Esophagus squamous epithelium (tissue), 5 donors: ENCODE measurements at regions not wholly inside any gene's neighbourhood (a gene's known extent, or its start where the extent isn't known, plus 50 kb on each side); places are given as distances from the start of the nearest gene placed in this dataset.

Source experiments
- DNase-seq: peaks from one replicate; lab custom pipeline; 2025; lab: John Stamatoyannopoulos, UW
- H3K27ac ChIP-seq, 4 donors: fragments of 200-600 bp; sonication (generic); one replicate each; pipeline ENCODE4 v1.5.1; 2016 to 2019; ENCODE audit warnings: mild to moderate bottlenecking in 1 of 4
- H3K27me3 ChIP-seq, 4 donors: fragments of 200-600 bp; sonication (generic); 1 replicate in 3 of 4; 2 replicates in 1 of 4; pipeline versions ENCODE4 v1.5.1 to v1.6.0; 2017 to 2021; ENCODE audit warnings: antibody characterized with exemption in 1 of 4
- H3K36me3 ChIP-seq, 3 donors: fragments of 200-600 bp; sonication (generic); one replicate each; pipeline ENCODE4 v1.5.1; 2016 to 2019
- H3K4me1 ChIP-seq, 3 donors: fragments of 200-600 bp; sonication (generic); one replicate each; pipeline ENCODE4 v1.5.1; 2017 to 2019
- H3K4me3 ChIP-seq, 4 donors: fragments of 200-600 bp; sonication (generic); 1 replicate in 3 of 4; 2 replicates in 1 of 4; pipeline ENCODE4 v1.5.1; 2016 to 2019; ENCODE audit warnings: mild to moderate bottlenecking in 2 of 4, moderate library complexity in 1 of 4
- H3K9me3 ChIP-seq, 3 donors: fragments of 200-600 bp; sonication (generic); one replicate each; pipeline ENCODE4 v1.5.1; 2016 to 2019
- POLR2A ChIP-seq, 4 donors: fragments of 450-650 bp; IDR thresholded peaks; one replicate each; pipeline ENCODE4 v1.6.1; 2017; ENCODE audit warnings: antibody characterized with exemption in 4 of 4, mild to moderate bottlenecking in 4 of 4, moderate library complexity in 3 of 4
- WGBS, 2 donors: methylation state at CpG; one replicate each; pipeline ENCODE4 v1.1.5; 2018; 5-methylcytosine and 5-hydroxymethylcytosine counted together
- intact Hi-C: fragments of 100-400 bp; cut with DNase I; formaldehyde crosslinking; loops from one replicate; pipeline ENCODE4 v1.15.0; 2022
- TF ChIP-seq, protein P1 (sequence below), 6 experiments: fragments of 450-650 bp in 4 of 6; fragments of 200-600 bp in 2 of 6; sonication (generic) in 2 of 6; IDR thresholded peaks; one replicate each; pipeline ENCODE4 v1.5.1; 2016 to 2019; ENCODE audit warnings: antibody characterized with exemption in 6 of 6, mild to moderate bottlenecking in 4 of 6, moderate library complexity in 4 of 6
- donor health status: DM: yes; HTN: yes; CAD: no.

DNA sequence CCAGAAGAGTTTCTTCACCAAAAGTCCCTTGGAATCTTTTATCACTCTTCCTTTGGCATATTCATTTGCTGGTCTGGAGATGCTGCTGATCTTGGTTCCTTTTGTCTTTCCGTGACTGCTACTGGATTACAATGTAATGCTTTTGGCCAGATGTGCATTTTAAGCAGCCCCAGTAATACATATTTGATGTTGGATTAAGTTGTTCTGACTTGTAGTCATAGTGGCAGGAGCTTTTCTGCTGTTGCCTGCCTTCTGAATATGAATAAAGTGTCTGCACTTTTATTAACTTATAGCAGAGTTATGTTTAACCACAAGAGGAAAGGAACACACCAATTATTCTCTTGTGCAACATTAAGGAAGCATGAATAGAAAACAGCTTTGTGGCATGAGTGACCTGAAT, 360.0 kb upstream of the DDI1 start:
- no peak overlapping the region for H3K27ac ChIP-seq

GRCh38 chr11:103680826-103681225, 355.6 kb upstream of the DDI1 start:
- H3K9me3 ChIP-seq: no peaks in the 10 kb centered on the region
- no peaks in the 10 kb centered on the region for H3K36me3 ChIP-seq
- DNase-seq: no peak
- H3K4me1 ChIP-seq: peaks cover 0 to 8% (median 0%) of the 10 kb centered on the region in 3 donors
- no peaks in the 10 kb centered on the region for H3K27me3 ChIP-seq
- H3K4me3 ChIP-seq: no peak overlapping the region
- intact Hi-C loops: no loop called here
- TF ChIP-seq, protein P1, sequence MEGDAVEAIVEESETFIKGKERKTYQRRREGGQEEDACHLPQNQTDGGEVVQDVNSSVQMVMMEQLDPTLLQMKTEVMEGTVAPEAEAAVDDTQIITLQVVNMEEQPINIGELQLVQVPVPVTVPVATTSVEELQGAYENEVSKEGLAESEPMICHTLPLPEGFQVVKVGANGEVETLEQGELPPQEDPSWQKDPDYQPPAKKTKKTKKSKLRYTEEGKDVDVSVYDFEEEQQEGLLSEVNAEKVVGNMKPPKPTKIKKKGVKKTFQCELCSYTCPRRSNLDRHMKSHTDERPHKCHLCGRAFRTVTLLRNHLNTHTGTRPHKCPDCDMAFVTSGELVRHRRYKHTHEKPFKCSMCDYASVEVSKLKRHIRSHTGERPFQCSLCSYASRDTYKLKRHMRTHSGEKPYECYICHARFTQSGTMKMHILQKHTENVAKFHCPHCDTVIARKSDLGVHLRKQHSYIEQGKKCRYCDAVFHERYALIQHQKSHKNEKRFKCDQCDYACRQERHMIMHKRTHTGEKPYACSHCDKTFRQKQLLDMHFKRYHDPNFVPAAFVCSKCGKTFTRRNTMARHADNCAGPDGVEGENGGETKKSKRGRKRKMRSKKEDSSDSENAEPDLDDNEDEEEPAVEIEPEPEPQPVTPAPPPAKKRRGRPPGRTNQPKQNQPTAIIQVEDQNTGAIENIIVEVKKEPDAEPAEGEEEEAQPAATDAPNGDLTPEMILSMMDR (IDR thresholded peaks at IDR 0.05): no peak
- no peak for TF ChIP-seq POLR2A (IDR thresholded peaks at IDR 0.05)
- 20 to 31% methylated on average over 1 of the region's 1 CpG for WGBS, 2 donors
- no peak overlapping the region for H3K27ac ChIP-seq

More for the DNA sequence above, 360.0 kb upstream of the DDI1 start:
- no peak for DNase-seq
- no peaks in the 10 kb centered on the region for H3K27me3 ChIP-seq
- no peaks in the 10 kb centered on the region for H3K9me3 ChIP-seq
- H3K4me1 ChIP-seq: no peaks in the 10 kb centered on the region
- no peak overlapping the region for H3K4me3 ChIP-seq
- 20 to 45% methylated on average over 1 of the region's 1 CpG for WGBS, 2 donors
- intact Hi-C loops: no loop called here
- TF ChIP-seq, protein P1 (IDR thresholded peaks at IDR 0.05): no peak
- TF ChIP-seq POLR2A (IDR thresholded peaks at IDR 0.05): no peak
- no peaks in the 10 kb centered on the region for H3K36me3 ChIP-seq

GRCh38 chr11:103681855-103682254, 354.6 kb upstream of the DDI1 start:
- DNase-seq: no peak
- 65 to 69% methylated on average over 7 of the region's 7 CpGs for WGBS, 2 donors
- H3K9me3 ChIP-seq: no peaks in the 10 kb centered on the region
- H3K36me3 ChIP-seq: no peaks in the 10 kb centered on the region
- H3K4me1 ChIP-seq: peaks cover 0 to 8% (median 0%) of the 10 kb centered on the region in 3 donors
- no peaks in the 10 kb centered on the region for H3K27me3 ChIP-seq
- no peak overlapping the region for H3K4me3 ChIP-seq
- no peak overlapping the region for H3K27ac ChIP-seq
- TF ChIP-seq POLR2A (IDR thresholded peaks at IDR 0.05): no peak
- TF ChIP-seq, protein P1 (IDR thresholded peaks at IDR 0.05): no peak
- intact Hi-C loops: no loop called here

GRCh38 chr11:103682318-103683184, 353.9 kb upstream of the DDI1 start:
- H3K36me3 ChIP-seq: no peaks in the 10 kb centered on the region
- intact Hi-C loops: no loop called here

DNA sequence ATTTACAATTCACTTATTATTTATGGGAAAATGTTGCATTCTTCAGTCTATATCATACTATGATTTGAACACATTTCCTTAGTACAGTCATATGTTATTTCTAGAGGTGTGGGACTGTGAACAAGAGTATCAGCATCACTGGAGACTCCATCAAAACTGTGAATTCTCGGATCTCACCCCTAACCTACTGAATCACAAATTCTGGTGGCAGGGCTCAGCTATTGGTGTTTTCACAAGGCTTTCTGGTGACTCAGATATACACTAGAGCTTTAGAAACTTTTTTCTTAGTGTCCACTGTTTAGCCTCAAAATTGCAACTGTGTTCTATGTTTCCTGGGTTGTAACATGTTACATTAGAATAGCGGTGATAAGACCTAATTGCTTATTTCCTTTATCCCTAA, 352.9 kb upstream of the DDI1 start:
- 77 to 93% methylated on average over 2 of the region's 2 CpGs for WGBS, 2 donors
- no peak for DNase-seq
- intact Hi-C loops: no loop called here

More at GRCh38 chr11:103682318-103683184, 353.9 kb upstream of the DDI1 start:
- Histone ChIP-seq H3K27me3 (no peaks in the 10 kb centered on the region), H3K9me3 (no peaks in the 10 kb centered on the region), H3K27ac (no peak overlapping the region), H3K4me3 (no peak overlapping the region), H3K4me1 (peaks cover 0 to 8% (median 0%) of the 10 kb centered on the region in 3 donors)
- whole genome bisulfite sequencing, 2 donors: 12 to 13% methylated on average over 8 of the region's 8 CpGs
- DNase-seq: no peak
- no peak for TF ChIP-seq POLR2A (IDR thresholded peaks at IDR 0.05)
- TF ChIP-seq, protein P1 (IDR thresholded peaks at IDR 0.05): peak; percentile 49 to 86 (median 76)

More for the DNA sequence above, 352.9 kb upstream of the DDI1 start:
- Histone ChIP-seq H3K36me3 (no peaks in the 10 kb centered on the region), H3K4me1 (peaks cover 0 to 8% (median 0%) of the 10 kb centered on the region in 3 donors), H3K27ac (no peak overlapping the region), H3K9me3 (no peaks in the 10 kb centered on the region), H3K27me3 (no peaks in the 10 kb centered on the region), H3K4me3 (no peak overlapping the region)
- TF ChIP-seq, protein P1 (IDR thresholded peaks at IDR 0.05): no peak
- no peak for TF ChIP-seq POLR2A (IDR thresholded peaks at IDR 0.05)
